ENCODE measurements at regions not wholly inside any gene's neighbourhood (a gene's known extent, or its start where the extent isn't known, plus 50 kb on each side); places are given as distances from the start of the nearest gene placed in this dataset.

GRCh38 chr6:80921861-80922460, 815.5 kb downstream of the BCKDHB start:
- no peak overlapping the region for H3K27ac ChIP-seq (replicated peaks in 1 of 4)

DNA sequence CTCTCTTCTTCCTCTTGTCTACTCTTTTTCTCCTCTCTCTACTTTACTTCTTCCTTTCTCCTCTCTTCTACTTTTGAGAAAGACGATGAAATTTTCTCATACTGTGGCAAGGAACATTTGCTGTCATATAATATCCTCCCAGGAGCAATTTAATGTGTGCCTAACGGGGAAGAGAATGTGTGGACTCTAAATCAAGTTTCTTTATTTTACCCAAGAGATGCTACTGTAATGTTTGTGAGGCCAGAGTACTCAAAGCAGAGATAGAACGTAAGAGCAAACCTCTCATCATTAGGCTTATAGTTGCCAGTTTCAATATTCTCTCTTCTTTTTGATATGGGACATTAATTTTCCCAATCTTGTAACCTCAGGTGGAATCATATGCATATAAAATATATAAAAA, 801.4 kb downstream of the BCKDHB start:
- Histone ChIP-seq H3K27ac (replicated peaks in 1 of 4) (no peak overlapping the region), H3K36me3 (no peaks in the 10 kb centered on the region), H3K4me1 (no peaks in the 10 kb centered on the region), H3K9me3 (no peaks in the 10 kb centered on the region), H3K4me3 (no peak overlapping the region), H3K27me3 (no peaks in the 10 kb centered on the region)
- WGBS: 83% methylated on average over 3 of the region's 3 CpGs
- TF ChIP-seq POLR2A (IDR thresholded peaks at IDR 0.05; ENCODE audit: low read depth) (no peak), CTCF (IDR thresholded peaks at IDR 0.05) (no peak), EP300 (IDR thresholded peaks at IDR 0.05) (no peak), POLR2AphosphoS5 (IDR thresholded peaks at IDR 0.05) (no peak)
- no peak for DNase-seq (ENCODE audit: extremely low spot score)
- intact Hi-C loops (cut with DNase I): no loop called here

More at GRCh38 chr6:80921861-80922460, 815.5 kb downstream of the BCKDHB start:
- WGBS: 42% methylated on average over 2 of the region's 2 CpGs
- Histone ChIP-seq H3K4me3 (no peak overlapping the region), H3K4me1 (no peaks in the 10 kb centered on the region), H3K36me3 (no peaks in the 10 kb centered on the region), H3K27me3 (no peaks in the 10 kb centered on the region), H3K9me3 (no peaks in the 10 kb centered on the region)
- intact Hi-C loops (cut with DNase I): no loop called here
- TF ChIP-seq POLR2A (IDR thresholded peaks at IDR 0.05; ENCODE audit: low read depth) (no peak), EP300 (IDR thresholded peaks at IDR 0.05) (no peak), POLR2AphosphoS5 (IDR thresholded peaks at IDR 0.05) (no peak), CTCF (IDR thresholded peaks at IDR 0.05) (no peak)
- DNase-seq (ENCODE audit: extremely low spot score): no peak

DNA sequence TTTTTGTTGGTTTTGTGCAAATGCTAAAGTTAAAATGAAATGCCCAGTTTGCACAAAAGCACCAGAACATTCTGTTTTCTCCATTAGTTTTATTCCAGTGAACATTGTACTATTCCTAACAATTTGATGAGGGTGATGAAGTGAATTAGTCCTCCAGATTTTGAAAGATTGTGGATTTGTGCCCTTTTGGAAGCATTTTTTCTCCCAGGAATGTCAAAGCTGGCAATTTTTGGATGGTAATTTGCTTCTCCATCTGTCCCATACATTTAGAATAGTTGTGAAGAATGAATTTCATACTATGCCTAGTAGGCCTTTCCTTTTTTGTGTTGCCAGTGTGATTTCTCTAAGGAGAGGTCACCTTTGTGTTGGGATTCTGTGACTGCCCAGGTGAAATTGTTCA, 797.2 kb downstream of the BCKDHB start:
- Histone ChIP-seq H3K27ac (replicated peaks in 1 of 4) (no peak overlapping the region), H3K4me3 (no peak overlapping the region), H3K4me1 (no peaks in the 10 kb centered on the region), H3K27me3 (no peaks in the 10 kb centered on the region), H3K9me3 (peaks cover 0 to 14% (median 0%) of the 10 kb centered on the region in 4 donors), H3K36me3 (no peaks in the 10 kb centered on the region)
- intact Hi-C loops (cut with DNase I): no loop called here
- no peak for DNase-seq (ENCODE audit: extremely low spot score)
- TF ChIP-seq CTCF (IDR thresholded peaks at IDR 0.05): no peak
- TF ChIP-seq POLR2AphosphoS5 (IDR thresholded peaks at IDR 0.05): no peak
- no peak for TF ChIP-seq POLR2A (IDR thresholded peaks at IDR 0.05; ENCODE audit: low read depth)
- no peak for TF ChIP-seq EP300 (IDR thresholded peaks at IDR 0.05)

DNA sequence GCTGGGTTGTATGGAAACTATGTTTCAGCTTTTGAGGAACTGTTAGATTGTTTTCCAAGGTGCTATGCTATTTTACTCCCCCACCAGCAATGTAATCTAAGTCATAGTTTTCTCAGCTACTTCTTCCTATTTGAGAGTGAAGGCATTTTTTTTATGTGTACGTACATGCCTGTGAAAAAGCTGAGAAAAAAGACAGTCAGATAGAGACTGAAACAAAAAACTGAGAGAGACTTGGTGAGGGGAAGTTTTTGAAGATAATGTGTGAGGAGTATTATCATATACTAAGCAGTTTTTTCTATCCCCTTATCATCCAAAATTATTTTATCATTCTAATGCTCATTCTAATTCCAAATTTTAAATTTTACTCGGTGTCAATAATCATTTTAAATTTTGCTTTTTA, 780.0 kb downstream of the BCKDHB start:
- no peaks in the 10 kb centered on the region for H3K4me1 ChIP-seq
- 83% methylated on average over 2 of the region's 2 CpGs for WGBS
- DNase-seq (ENCODE audit: extremely low spot score): no peak
- no peak overlapping the region for H3K27ac ChIP-seq (replicated peaks in 1 of 4)
- no peaks in the 10 kb centered on the region for H3K27me3 ChIP-seq
- intact Hi-C loops (cut with DNase I): no loop called here
- no peak overlapping the region for H3K4me3 ChIP-seq
- H3K9me3 ChIP-seq: no peaks in the 10 kb centered on the region
- no peaks in the 10 kb centered on the region for H3K36me3 ChIP-seq
- no peak for TF ChIP-seq EP300 (IDR thresholded peaks at IDR 0.05)
- TF ChIP-seq POLR2AphosphoS5 (IDR thresholded peaks at IDR 0.05): no peak
- TF ChIP-seq POLR2A (IDR thresholded peaks at IDR 0.05; ENCODE audit: low read depth): no peak
- TF ChIP-seq CTCF (IDR thresholded peaks at IDR 0.05): no peak

DNA sequence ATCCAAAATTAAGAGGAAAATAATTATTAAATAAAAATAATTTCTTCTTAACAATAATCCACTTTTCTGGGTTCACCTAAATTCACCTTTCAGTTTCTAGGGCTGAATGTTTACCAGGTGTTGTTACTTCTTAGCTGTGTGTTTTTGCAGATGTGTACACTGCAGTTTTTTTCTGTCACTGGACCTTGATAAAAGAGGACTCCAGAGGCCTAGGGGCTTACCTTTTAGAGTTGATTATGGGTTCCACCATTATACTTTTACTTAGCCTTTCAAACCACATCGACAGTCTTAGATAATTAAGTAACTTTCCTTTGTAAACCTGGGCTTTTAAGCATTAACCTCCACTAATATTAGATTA, 766.5 kb downstream of the BCKDHB start:
- 90% methylated on average over 1 of the region's 1 CpG for WGBS
- no peaks in the 10 kb centered on the region for H3K9me3 ChIP-seq
- no peak overlapping the region for H3K27ac ChIP-seq (replicated peaks in 1 of 4)
- intact Hi-C loops (cut with DNase I): no loop called here
- no peaks in the 10 kb centered on the region for H3K4me1 ChIP-seq
- no peak for TF ChIP-seq CTCF (IDR thresholded peaks at IDR 0.05)
- TF ChIP-seq EP300 (IDR thresholded peaks at IDR 0.05): no peak
- TF ChIP-seq POLR2A (IDR thresholded peaks at IDR 0.05; ENCODE audit: low read depth): no peak
- no peaks in the 10 kb centered on the region for H3K36me3 ChIP-seq
- H3K4me3 ChIP-seq: no peak overlapping the region
- no peaks in the 10 kb centered on the region for H3K27me3 ChIP-seq
- DNase-seq (ENCODE audit: extremely low spot score): no peak

Data from esophagus muscularis mucosa (tissue), 4 donors.